Kidney epithelial cell (primary cell): ENCODE measurements at regions not wholly inside any gene's neighbourhood (a gene's known extent, or its start where the extent isn't known, plus 50 kb on each side); places are given as distances from the start of the nearest gene placed in this dataset.

Experiments used
- DNase-seq: peaks from one replicate; pipeline ENCODE4 v3.0.0-alpha.2; 2010; ENCODE audit warnings: low read depth
- H3K27me3 ChIP-seq: 2 replicates; pipeline ENCODE4 v1.6.0; 2011; ENCODE audit warnings: low read length; ENCODE audit not compliant: control insufficient read depth, insufficient read depth
- H3K36me3 ChIP-seq: 2 replicates; pipeline ENCODE4 v1.5.1; 2011; ENCODE audit warnings: low read length; ENCODE audit not compliant: control insufficient read depth, insufficient read depth
- H3K4me3 ChIP-seq: 2 replicates; pipeline ENCODE4 v1.5.1; 2011; ENCODE audit warnings: low read depth, mild to moderate bottlenecking, control low read depth, low read length
- CTCF ChIP-seq: IDR thresholded peaks from 2 replicates; pipeline ENCODE4 v1.5.1; 2011; ENCODE audit warnings: mild to moderate bottlenecking, moderate library complexity, low read length, control low read depth, inconsistent platforms; ENCODE audit not compliant: insufficient read depth, poor library complexity, severe bottlenecking

- Histone ChIP-seq H3K4me3 (no peak overlapping the region), H3K36me3 (no peaks in the 10 kb centered on the region), H3K27me3 (no peaks in the 10 kb centered on the region)
- no peak for TF ChIP-seq CTCF
- no peak for DNase-seq
These were observed 179.8 kb downstream of the HAO1 start for GRCh38 chr20:7760247-7761031.

- H3K4me3 ChIP-seq = no peak overlapping the region
- DNase-seq = no peak
- TF ChIP-seq CTCF = no peak
- no peaks in the 10 kb centered on the region for H3K36me3 ChIP-seq
- no peaks in the 10 kb centered on the region for H3K27me3 ChIP-seq
These were observed 175.0 kb downstream of the HAO1 start for GRCh38 chr20:7765221-7765620.

- H3K27me3 ChIP-seq = no peaks in the 10 kb centered on the region
- TF ChIP-seq CTCF = no peak
- no peaks in the 10 kb centered on the region for H3K36me3 ChIP-seq
- no peak for DNase-seq
- no peak overlapping the region for H3K4me3 ChIP-seq
These were observed 170.2 kb downstream of the HAO1 start for GRCh38 chr20:7770046-7770445.

- peak; percentile 37 for DNase-seq
- no peak for TF ChIP-seq CTCF
- Histone ChIP-seq H3K27me3 (no peaks in the 10 kb centered on the region), H3K36me3 (no peaks in the 10 kb centered on the region), H3K4me3 (no peak overlapping the region)
These were observed 169.7 kb downstream of the HAO1 start for GRCh38 chr20:7770578-7770977.

- no peak for DNase-seq
- TF ChIP-seq CTCF = no peak
- Histone ChIP-seq H3K4me3 (no peak overlapping the region), H3K36me3 (no peaks in the 10 kb centered on the region), H3K27me3 (no peaks in the 10 kb centered on the region)
These were observed 167.9 kb downstream of the HAO1 start for GRCh38 chr20:7772371-7772770.

- Histone ChIP-seq H3K4me3 (no peak overlapping the region), H3K27me3 (no peaks in the 10 kb centered on the region), H3K36me3 (no peaks in the 10 kb centered on the region)
- no peak for DNase-seq
- no peak for TF ChIP-seq CTCF
These were observed 166.7 kb downstream of the HAO1 start for GRCh38 chr20:7773511-7773910.
